Neural progenitor cell (in vitro differentiated cells): ENCODE measurements at regions not wholly inside any gene's neighbourhood (a gene's known extent, or its start where the extent isn't known, plus 50 kb on each side); places are given as distances from the start of the nearest gene placed in this dataset.

Experiments used
- CTCF ChIP-seq: fragments of 200-600 bp; sonication (generic); IDR thresholded peaks from 2 replicates; pipeline ENCODE4 v1.5.1; 2017; ENCODE audit warnings: antibody characterized with exemption, mild to moderate bottlenecking
- EZH2phosphoT487 ChIP-seq: fragments of 200-600 bp; sonication (generic); IDR thresholded peaks from 2 replicates; pipeline ENCODE4 v1.6.1; 2017; ENCODE audit warnings: antibody characterized with exemption

GRCh38 chr13:22047785-22048104, 376.9 kb downstream of the FGF9 start:
- TF ChIP-seq EZH2phosphoT487 (no peak), CTCF (no peak)
